ENCODE measurements at regions not wholly inside any gene's neighbourhood (a gene's known extent, or its start where the extent isn't known, plus 50 kb on each side); places are given as distances from the start of the nearest gene placed in this dataset.

DNA sequence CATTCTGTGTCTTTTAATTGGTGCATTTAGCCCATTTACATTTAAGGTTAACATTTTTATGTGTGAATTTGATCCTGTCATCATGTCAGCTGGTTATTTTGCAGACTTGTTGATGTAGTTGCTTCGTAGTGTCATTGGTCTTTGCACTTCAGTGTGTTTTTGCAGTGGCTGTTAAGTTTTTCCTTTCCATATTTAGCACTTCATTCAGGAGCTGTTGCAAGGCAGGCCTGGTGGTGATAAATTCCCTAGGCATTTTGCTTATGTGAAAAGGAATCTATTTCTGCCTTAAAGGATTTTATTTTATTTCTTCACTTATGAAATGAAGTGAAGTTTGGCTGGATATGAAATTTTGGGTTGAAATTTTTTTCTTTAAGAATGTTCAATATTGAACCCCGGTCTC lies 70.2 kb upstream of the CD96 start:
- Histone ChIP-seq H3K36me3 (replicated peaks; ENCODE audit: low read depth, low read length) (no peaks in the 10 kb centered on the region), H3K9me3 (ENCODE audit: insufficient read depth, low read length) (no peaks in the 10 kb centered on the region), H2AFZ (ENCODE audit: low read depth, low read length) (no peak overlapping the region), H3K4me2 (ENCODE audit: low read length) (no peak overlapping the region), H3K27me3 (ENCODE audit: low read depth, low read length) (no peaks in the 10 kb centered on the region), H3K4me3 (ENCODE audit: low read length) (no peak overlapping the region), H3K9ac (ENCODE audit: low read length) (no peak overlapping the region), H4K20me1 (ENCODE audit: insufficient read depth, low read length) (no peaks in the 10 kb centered on the region), H3K79me2 (ENCODE audit: low read length) (no peaks in the 10 kb centered on the region), H3K4me1 (ENCODE audit: low read length) (no peaks in the 10 kb centered on the region), H3K27ac (ENCODE audit: low read length) (no peak overlapping the region)
- TF ChIP-seq EZH2phosphoT487 (IDR thresholded peaks at IDR 0.05; ENCODE audit: low read depth), result no peak
- TF ChIP-seq, protein P1, sequence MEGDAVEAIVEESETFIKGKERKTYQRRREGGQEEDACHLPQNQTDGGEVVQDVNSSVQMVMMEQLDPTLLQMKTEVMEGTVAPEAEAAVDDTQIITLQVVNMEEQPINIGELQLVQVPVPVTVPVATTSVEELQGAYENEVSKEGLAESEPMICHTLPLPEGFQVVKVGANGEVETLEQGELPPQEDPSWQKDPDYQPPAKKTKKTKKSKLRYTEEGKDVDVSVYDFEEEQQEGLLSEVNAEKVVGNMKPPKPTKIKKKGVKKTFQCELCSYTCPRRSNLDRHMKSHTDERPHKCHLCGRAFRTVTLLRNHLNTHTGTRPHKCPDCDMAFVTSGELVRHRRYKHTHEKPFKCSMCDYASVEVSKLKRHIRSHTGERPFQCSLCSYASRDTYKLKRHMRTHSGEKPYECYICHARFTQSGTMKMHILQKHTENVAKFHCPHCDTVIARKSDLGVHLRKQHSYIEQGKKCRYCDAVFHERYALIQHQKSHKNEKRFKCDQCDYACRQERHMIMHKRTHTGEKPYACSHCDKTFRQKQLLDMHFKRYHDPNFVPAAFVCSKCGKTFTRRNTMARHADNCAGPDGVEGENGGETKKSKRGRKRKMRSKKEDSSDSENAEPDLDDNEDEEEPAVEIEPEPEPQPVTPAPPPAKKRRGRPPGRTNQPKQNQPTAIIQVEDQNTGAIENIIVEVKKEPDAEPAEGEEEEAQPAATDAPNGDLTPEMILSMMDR (IDR thresholded peaks at IDR 0.05; ENCODE audit: low read depth, low read length), result no peak

DNA sequence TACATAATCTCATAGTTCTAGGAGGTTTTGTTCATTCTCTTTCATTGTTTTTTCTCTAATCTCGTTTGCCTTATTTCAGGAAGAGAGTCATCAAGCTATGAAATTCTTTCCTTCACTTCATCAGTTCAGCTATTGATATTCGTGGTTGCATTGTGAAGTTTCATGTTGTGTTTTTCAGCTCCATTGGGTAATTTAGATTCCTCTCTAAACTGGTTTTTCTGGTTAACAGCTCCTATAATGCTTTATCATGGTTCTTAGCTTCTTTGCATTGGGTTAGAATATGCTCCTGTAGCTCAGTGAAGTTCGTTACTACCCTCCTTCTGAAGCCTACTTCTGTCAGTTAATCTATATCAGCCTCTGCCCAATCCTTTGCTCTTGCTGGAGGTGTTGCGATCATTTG lies 69.4 kb upstream of the CD96 start:
- no peaks in the 10 kb centered on the region for H4K20me1 ChIP-seq (ENCODE audit: insufficient read depth, low read length)
- H3K79me2 ChIP-seq (ENCODE audit: low read length), result no peaks in the 10 kb centered on the region
- no peak overlapping the region for H3K9ac ChIP-seq (ENCODE audit: low read length)
- H3K27me3 ChIP-seq (ENCODE audit: low read depth, low read length), result no peaks in the 10 kb centered on the region
- no peak overlapping the region for H3K27ac ChIP-seq (ENCODE audit: low read length)
- H3K36me3 ChIP-seq (replicated peaks; ENCODE audit: low read depth, low read length), result no peaks in the 10 kb centered on the region
- no peaks in the 10 kb centered on the region for H3K4me1 ChIP-seq (ENCODE audit: low read length)
- no peak overlapping the region for H3K4me3 ChIP-seq (ENCODE audit: low read length)
- no peak for TF ChIP-seq EZH2phosphoT487 (IDR thresholded peaks at IDR 0.05; ENCODE audit: low read depth)
- TF ChIP-seq, protein P1 (IDR thresholded peaks at IDR 0.05; ENCODE audit: low read depth, low read length), result no peak
- H2AFZ ChIP-seq (ENCODE audit: low read depth, low read length), result no peak overlapping the region
- no peaks in the 10 kb centered on the region for H3K9me3 ChIP-seq (ENCODE audit: insufficient read depth, low read length)
- H3K4me2 ChIP-seq (ENCODE audit: low read length), result no peak overlapping the region

DNA sequence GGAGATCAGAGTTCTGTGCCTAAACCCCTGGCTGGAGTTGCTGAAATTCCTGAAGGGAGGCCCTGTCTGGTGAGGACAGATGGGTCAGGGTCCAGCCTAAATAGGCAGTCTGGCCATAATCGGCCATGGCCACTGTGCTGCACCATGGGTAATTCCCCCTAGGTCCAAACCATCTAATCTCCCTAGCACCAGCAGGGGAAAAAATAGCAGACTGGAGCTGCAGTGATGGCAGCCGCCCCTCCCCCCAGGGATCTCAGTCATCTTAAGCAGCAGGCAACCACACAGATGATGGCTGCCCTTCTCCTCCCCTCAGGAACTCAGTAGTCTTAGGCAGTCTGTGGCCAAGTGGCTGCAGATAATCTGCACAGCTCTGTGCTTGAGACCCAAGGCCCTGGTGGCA lies 68.4 kb upstream of the CD96 start:
- H4K20me1 ChIP-seq (ENCODE audit: insufficient read depth, low read length), result no peaks in the 10 kb centered on the region
- no peak overlapping the region for H3K4me3 ChIP-seq (ENCODE audit: low read length)
- H3K9ac ChIP-seq (ENCODE audit: low read length), result no peak overlapping the region
- no peaks in the 10 kb centered on the region for H3K79me2 ChIP-seq (ENCODE audit: low read length)
- H3K4me2 ChIP-seq (ENCODE audit: low read length), result no peak overlapping the region
- TF ChIP-seq, protein P1 (IDR thresholded peaks at IDR 0.05; ENCODE audit: low read depth, low read length), result no peak
- no peak for TF ChIP-seq EZH2phosphoT487 (IDR thresholded peaks at IDR 0.05; ENCODE audit: low read depth)
- no peaks in the 10 kb centered on the region for H3K9me3 ChIP-seq (ENCODE audit: insufficient read depth, low read length)
- H3K4me1 ChIP-seq (ENCODE audit: low read length), result no peaks in the 10 kb centered on the region
- no peak overlapping the region for H3K27ac ChIP-seq (ENCODE audit: low read length)
- H2AFZ ChIP-seq (ENCODE audit: low read depth, low read length), result no peak overlapping the region
- no peaks in the 10 kb centered on the region for H3K36me3 ChIP-seq (replicated peaks; ENCODE audit: low read depth, low read length)
- no peaks in the 10 kb centered on the region for H3K27me3 ChIP-seq (ENCODE audit: low read depth, low read length)

DNA sequence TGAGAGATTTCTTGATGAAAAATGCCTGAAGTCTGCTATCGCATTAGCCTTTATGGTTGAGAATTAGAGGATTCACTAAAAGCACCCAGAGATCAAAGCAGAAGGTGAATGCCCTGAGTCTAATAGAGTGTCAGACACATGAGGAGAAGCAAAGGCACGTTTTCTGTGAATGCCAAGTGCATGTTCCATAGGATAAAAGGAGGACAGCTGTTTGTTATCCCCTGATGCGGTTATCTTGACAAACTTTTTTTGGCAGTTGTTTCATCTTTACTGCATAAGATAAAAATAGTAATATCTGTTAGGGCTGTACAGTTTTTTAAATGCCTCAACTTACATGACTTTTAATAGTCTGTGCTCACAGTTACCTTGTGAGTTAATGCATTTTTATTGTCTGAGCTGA lies 65.3 kb upstream of the CD96 start:
- H3K4me3 ChIP-seq (ENCODE audit: low read length), result no peak overlapping the region
- H3K27me3 ChIP-seq (ENCODE audit: low read depth, low read length), result no peaks in the 10 kb centered on the region
- no peak overlapping the region for H3K27ac ChIP-seq (ENCODE audit: low read length)
- TF ChIP-seq, protein P1 (IDR thresholded peaks at IDR 0.05; ENCODE audit: low read depth, low read length), result no peak
- no peak for TF ChIP-seq EZH2phosphoT487 (IDR thresholded peaks at IDR 0.05; ENCODE audit: low read depth)
- no peaks in the 10 kb centered on the region for H4K20me1 ChIP-seq (ENCODE audit: insufficient read depth, low read length)
- H3K36me3 ChIP-seq (replicated peaks; ENCODE audit: low read depth, low read length), result no peaks in the 10 kb centered on the region
- H3K9me3 ChIP-seq (ENCODE audit: insufficient read depth, low read length), result no peaks in the 10 kb centered on the region
- H3K9ac ChIP-seq (ENCODE audit: low read length), result no peak overlapping the region
- no peak overlapping the region for H2AFZ ChIP-seq (ENCODE audit: low read depth, low read length)
- H3K4me1 ChIP-seq (ENCODE audit: low read length), result no peaks in the 10 kb centered on the region
- no peak overlapping the region for H3K4me2 ChIP-seq (ENCODE audit: low read length)
- no peaks in the 10 kb centered on the region for H3K79me2 ChIP-seq (ENCODE audit: low read length)

Data from OCI-LY3 (cell line).